DMS53 treated with DMSO at 0.1 percent for 48 hours (cell line): ENCODE measurements at regions not wholly inside any gene's neighbourhood (a gene's known extent, or its start where the extent isn't known, plus 50 kb on each side); places are given as distances from the start of the nearest gene placed in this dataset.
A peak's percentile ranks its signal among the peaks of the same experiment; 100 is the strongest.
"Not testable (repeated sequence)": the region's sequence is repeated elsewhere in the genome, so short reads cannot be mapped to it uniquely, and the experiment has no call there.

Source experiments
- DNase-seq: peaks from one replicate; lab custom pipeline; 2025; ENCODE audit not compliant: unreplicated experiment; lab: John Stamatoyannopoulos, UW

DNA sequence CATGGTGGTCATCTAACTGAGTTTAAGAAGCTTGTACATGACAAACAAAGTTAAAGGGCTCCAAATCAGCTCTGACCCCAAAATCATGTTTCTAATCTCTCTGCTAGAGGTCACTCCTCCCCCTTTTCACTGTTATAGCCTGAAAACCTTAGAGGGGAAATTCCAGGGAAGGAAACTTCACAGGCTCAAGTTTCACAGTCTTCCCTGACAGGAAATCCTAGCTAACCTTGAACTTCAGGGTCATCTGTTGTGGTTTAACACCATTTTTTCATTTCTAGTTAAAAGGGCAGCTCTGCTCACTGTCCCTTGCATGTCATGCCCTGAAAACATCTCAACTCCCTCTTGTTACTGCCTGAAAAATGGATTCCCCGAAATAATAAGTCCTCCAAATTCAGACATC, 104.4 kb upstream of the BMP2 start:
- DNase-seq = no peak

DNA sequence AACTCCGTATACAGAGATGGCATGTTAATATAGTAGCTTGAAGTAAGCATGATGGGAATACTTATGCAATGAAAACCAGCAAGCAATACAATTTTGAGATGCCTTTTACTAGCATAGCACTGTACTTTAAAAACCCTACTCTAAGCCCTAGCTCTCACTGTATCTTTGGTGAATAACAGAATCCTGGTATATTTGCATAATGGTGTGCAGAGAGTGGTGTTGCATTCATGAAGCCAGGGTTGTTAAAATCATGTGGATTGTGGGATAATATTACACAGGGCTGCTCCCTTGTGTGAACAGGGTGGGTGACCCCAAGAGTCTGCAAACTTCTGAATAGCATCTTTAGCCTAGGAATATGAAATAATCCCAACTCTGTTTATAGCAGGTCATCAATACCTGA, 105.2 kb upstream of the BMP2 start:
- DNase-seq = no peak

DNA sequence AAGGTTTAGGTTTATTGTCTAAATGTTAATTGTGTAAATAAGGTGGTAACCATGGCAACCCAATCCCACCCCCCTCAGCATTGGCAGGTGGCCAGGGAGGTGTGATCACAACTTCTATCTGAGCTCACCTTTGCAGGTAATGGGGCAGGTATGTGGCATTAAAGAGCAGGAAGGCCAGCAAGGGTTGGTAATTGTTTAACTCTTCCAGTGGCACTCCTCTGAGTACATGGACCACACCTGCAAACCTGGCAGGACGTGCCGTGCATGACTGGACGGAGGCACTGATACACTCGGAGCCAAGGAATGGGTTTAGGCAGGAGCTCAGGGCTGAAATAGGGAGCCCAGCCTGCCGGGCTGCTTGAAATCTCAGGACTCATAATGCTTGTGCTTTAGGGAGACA, 107.0 kb upstream of the BMP2 start:
- DNase-seq = no peak

DNA sequence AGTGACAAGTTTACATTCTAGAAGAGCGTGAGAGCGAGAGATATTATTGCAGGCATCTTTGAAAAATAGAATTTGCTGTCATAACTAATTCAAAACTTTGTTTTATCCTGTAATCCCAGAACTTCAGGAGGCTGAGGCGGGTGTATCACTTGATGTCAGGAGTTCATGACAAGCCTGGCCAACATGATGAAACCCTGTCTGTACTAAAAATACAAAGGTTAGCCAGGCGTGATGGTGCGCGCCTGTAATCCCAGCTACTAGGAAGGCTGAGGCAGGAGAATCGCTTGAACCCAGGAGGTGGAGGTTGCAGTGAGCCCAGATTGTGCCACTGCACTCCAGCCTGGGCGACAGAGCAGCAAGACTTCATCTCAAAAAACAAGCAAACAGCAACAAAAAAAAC, 108.6 kb upstream of the BMP2 start:
- DNase-seq = not testable (repeated sequence)

DNA sequence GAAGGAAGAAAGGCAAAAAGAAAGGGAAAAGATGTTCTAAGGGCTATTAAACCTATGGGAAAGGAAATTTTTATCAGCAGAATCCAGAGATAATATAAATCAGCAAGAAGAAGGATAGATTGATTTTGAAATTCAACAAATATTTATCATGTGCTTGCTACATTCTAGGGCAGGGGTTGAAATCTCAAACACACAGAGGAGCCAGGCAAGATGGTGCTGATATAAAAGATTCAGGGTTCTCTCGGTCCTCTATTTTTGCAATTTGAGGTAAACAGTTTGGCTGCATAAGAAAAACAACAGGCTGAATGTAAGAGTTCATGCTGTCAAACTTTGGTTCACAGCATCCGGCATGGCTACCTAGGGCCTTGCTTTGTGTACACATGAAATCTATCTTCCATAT, 109.6 kb upstream of the BMP2 start:
- DNase-seq = no peak

DNA sequence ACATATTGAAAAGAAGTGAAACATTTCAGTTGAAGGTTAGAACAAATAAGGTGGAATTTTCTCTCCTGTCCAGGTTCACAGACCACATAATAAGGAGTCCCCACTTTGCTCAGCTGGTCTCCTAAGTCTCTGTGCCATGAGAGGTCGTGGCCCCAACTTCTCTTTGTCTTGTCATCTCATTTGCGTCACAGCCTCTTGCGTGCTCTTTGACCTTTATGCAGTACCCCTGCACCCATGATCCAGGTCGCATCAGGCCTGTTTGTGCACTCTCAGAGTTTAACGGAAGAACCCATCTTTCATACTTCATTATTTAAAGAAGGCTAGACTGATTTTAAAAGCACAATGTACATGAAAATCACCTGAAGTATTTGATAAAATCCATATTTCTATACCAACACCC, 110.4 kb upstream of the BMP2 start:
- no peak for DNase-seq

DNA sequence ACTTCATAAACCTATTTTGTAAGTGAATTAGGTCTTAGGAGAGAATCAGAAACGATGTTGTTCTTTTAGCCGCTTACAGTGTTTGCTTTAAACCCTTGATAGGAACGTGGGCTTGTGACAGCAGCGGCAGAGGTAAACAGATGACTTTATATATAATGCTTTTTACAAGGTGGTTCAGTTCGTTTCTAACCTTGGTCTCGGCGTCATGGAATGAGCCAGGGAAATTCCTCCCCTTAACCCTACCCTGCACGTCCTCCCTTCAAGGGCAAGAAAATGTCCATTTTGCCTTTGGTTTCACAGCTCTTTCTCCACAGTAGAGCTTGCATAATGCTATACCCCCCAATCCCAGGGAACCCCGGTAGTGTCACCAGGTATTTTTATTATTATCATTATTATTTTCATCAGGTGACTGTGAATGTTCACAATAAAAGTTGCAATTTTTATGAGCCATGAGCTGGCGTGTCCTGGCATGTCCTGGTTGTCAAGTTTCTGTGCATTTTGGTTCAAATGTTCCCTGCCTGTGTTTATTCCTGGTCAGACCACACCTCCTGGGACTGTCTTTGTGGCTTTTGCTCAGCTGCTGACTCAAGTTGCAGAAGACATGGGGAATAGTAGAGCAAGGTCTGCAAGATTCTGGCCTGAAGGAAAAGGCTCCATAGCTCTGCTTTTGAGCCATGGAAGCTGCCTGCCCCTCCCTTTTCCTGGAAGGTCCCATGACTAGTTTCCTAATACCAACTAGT, 112.8 kb upstream of the BMP2 start:
- no peak for DNase-seq

- no peak for DNase-seq
These were observed 115.9 kb upstream of the BMP2 start for GRCh38 chr20:6651561-6651960.

GRCh38 chr20:6651016-6651415, 116.5 kb upstream of the BMP2 start:
- DNase-seq = no peak

DNA sequence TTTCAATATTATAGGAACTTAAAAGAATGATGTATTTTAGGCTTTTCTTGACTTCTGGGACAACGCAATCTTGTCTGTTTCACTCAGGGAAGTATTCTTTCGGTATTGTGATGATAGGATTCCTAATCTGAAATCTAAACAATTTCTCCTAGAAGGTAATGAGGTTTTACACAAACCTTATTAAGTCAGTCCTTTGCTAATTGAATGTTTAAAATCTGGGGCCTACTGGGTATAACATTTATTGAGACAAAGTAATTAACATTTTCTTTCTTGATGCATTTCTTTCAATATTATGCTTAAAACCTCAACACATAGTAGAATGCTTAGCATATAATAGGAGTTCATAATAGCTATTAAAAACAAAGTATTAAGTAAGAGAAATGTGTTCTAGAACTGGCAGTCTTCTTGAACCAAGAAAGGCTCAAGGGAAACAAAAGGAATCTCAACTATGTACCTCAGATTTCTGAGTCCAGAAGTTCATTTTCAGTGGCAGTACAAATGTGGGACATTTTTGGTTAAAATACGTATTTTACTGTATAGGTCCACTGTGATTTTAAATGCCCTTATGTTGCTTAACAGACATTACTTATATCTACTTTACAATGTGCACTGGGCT, 121.4 kb upstream of the BMP2 start:
- no peak for DNase-seq

DNA sequence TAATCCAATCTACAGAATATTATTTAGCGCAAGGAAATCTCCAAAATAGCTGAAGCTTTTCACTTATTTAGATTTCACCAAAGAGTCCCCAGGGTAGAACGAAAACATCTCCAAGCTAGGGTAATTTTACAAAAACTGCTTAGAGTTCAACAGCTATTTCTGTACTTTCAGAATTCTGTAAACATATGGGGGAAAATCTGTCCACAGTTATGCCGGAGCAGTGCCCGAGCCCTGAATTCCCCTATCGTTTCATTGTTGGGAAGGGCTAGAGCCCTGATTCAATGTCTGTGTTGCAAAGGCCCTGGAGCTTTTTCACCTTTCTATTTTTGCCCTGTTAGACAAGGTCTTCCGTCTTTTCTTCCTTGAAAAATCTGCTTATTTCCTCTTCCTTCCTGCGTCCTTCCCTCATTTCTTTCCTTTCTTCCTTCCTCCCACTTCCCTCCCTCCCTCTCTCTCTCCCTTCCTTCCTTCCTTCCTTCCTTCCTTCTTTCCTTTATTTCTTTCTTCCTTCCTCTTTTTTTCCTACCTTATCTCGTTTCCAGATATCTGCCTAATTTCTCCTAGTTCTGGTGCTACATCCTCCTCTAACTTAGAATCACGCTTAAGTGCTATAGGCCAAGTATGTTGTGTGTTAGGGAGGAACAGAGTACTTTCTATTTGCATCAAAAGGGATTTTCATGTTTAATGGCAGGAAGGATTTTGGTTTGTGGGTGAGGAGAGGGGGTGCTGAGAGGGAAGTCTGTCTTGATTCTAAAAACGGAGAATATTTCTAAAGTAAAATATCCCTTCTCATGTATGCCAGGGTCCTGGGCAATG, 122.5 kb upstream of the BMP2 start:
- DNase-seq = no peak

DNA sequence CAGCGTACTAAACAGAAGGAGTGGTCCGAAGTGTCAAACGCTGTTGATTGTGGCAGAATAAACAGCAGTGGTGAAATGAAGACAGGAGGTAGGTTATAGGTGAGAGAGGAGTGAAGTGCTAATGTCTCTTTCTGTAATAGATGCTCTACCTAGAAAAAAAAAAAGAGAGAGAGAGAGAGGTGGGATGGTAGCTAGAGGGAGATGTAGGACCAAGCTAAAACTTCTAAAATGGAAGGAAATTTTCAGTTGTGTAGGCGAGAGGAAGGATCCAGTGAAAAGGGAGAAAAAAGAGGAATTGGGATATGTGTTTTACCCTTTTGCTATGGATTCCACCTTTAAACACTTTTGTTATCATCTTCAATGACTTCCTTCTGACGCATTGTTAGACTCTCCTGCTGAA, 126.5 kb upstream of the BMP2 start:
- no peak for DNase-seq

GRCh38 chr20:6637160-6637579, 130.3 kb upstream of the BMP2 start:
- DNase-seq = no peak

DNA sequence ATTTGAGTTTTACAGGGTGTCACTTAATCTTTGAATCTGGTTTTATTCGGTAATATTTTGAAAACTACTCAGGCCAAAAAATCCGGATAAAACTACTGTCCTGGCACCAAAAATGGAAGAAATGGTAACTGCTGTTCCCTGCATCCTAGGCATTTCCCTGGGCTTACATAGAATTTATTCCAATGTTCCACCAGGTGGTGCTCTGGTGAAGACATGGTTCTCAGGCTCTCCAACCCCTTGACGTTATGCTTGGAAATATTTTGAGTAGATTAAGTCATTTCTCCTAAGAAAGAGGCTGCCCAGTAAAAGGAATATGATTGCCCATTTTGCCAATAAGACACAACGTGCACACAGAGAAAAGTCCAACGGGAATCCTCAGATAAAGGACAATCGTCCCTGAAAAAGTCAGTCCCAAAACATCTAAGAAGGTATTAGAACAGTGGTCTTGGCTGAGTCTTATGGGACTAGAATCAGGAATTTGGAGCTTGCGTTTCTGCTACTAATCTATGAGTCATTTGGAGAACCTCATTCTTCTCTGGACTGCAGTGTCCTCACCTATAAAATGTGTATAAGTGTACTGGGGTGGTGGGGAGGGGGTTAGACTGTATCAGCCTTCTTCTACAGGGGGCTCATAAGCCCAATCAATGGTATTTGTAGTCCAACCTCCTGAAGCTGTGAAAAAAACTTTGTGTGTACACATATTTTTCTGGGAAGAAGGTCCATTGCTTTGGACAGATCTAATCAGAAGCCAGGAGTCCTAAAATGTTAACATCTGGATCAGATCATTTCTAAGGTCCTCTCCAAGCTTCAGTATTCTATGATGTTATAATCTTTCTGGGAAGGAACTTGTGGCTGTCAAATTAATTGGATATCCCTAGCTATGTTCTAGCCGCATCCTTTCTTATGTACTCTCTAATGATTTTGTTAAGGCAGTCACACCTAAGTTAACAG, 131.0 kb upstream of the BMP2 start:
- peak; percentile 73 for DNase-seq

DNA sequence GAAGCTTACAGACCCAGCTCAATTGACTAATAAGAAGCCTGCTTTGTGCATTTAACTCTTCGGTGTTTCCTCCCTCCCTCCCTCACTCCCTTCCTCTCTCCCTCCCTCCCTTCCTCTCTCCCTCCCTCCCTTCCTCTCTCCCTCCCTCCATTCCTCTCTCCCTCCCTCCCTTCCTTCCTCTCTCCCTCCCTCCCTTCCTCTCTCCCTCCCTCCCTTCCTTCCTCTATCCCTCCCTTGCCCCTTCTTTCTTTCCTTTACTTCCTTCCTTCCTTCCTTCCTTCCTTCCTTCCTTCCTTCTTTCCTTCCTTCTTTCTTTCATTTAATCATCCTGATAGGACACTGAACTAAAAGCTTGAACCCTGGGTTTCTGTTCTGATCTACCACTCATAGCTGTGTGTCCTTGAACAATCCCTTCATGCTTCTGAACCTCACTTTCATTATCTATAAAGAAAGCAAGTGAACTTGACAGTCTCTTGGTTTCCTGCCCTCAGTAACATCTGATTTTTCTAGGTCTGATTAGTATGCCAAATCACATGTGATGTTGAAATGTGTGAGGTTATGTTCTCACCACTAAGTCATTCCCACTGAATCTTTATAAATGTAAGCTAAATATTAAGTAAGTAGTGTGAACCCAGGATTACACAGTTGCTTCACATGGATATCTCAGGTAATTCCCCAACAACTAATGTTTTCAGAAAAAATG, 132.3 kb upstream of the BMP2 start:
- no peak for DNase-seq

DNA sequence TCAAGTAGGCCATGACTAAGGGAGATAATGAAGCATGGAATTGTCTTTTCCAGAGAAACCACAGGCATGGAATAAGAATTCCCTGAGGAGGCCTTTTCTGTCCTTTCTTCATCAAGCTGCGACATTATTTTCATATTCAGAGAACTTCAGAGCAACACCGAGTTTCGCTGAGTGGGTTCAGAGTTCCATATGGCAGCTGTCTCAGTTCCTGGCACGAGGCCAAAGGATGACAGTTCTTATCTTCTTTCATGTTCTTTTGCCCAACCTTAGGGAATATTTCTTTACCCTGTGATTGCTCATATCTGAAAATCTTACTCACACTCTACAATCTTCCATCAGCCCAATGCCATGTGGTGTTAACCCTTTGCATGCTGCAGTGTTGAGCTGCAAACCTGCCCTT, 135.3 kb upstream of the BMP2 start:
- peak; percentile 67 for DNase-seq

DNA sequence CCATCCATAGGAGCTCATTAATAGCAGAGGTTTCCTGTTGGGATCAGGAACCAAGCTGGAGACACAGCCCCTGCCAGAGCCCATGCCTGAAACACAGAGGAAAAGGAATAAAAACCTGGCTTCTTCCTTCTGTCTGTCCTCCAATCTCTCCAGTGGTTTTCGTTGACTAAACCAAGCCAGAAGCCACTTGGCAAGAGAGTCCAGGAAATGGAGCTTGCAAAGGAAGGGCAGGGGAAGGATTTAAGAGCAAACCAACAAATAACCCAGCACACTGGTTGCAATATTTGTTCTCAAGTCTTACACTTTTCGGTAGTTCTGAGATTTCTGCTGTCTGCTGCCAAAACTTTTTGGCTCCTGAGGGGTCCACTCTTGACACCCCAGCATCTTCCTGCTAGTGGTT, 137.0 kb upstream of the BMP2 start:
- DNase-seq = no peak

DNA sequence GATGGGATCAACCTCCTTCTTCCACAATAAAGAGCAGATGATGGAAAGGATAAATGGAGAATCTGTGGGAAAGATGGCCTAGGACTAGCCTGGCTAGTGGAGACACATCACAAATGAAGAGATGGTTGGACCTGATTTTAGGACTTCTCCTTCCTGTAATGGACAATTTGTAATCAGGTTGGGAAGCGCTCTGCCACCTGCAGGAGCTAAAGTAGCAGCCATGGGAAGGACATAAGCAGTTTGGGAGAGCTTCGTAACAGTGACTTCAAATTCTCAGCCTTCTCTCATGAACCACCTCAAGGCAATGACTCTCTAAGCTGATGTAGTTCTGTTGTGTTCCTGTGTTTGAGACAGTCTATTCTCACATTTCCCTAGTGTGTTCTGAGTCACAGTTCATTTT, 137.9 kb upstream of the BMP2 start:
- no peak for DNase-seq

DNA sequence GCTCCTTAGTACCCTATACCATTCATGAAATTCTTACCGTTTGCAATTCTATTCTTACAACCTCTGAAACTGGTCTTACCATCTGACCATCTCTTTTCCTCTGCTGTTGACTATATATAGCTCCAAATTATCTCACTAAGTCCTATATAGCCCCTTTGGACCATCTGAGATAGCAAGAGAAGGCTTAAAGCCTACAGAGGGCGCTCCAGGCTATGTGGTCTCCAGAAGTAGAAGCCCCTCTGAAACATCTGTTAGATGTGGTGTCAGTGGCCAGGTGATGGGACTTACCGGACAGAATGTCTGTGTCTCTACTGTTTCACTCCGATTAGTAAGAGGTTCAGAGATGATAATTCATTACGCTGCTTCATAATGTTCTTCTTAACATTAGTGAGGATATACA, 140.7 kb upstream of the BMP2 start:
- no peak for DNase-seq

- no peak for DNase-seq
These were observed 143.5 kb upstream of the BMP2 start for GRCh38 chr20:6623989-6624388.
